NCI-H187 treated with DMSO at 0.1 percent for 48 hours (cell line): ENCODE measurements at regions not wholly inside any gene's neighbourhood (a gene's known extent, or its start where the extent isn't known, plus 50 kb on each side); places are given as distances from the start of the nearest gene placed in this dataset.

Experiments
- DNase-seq: peaks from one replicate; lab custom pipeline; 2025; lab: John Stamatoyannopoulos, UW

DNA sequence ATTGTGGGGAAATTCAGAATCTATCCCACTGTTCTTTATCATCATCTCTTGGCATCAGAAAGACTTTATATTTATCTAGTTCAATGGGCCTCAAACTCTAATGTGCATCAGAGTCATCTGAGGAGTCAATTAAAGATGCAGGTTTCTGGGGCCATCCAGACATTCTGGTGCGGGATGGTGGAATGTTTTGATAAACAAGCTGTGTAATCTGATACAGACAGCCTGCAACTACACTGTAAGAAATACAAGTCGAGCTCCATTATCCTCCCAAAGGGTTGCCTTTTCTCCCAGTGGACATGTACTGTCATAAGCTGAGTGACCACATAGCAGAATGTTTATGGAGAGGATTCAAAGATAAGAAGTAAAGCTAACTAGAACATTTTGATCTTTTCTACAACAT, 515.3 kb upstream of the DCC start:
- DNase-seq, result no peak

DNA sequence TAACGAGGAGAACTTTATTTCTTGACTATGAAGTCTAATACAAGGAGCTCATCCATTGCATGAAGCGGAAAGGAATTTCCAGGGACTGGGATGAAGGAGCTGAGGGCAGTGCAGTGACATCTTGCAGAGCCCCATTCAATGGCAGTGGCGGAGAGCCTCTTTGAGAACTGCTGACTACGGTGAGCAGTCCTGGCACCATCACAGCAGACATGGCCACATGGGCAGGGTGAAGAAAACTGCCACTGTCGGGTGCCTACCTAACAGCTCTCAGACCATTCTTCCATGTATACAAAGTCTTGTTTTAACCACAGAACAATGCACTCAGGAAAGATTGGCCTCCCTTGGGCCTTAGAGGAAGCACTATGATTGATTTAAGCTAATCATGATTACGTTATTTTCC, 506.1 kb upstream of the DCC start:
- DNase-seq, result no peak

DNA sequence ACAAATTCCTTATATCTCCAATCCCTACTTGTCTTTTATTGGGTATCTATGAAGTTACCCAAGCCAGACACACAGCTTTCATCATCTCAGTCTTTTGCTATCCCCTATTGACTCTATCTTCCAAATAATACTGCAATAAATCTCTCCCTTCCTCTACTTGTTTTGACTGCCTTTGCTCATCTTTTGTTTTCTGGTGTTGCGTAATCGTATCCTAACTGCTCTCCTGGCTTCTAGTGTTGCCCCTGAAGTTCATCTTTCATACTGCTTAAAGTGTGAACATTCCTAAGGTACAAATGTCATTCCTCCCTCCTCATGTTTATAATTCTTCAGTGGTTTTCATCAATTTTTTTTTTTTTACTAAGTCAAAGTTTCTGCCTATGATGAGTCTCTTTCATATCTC, 491.3 kb upstream of the DCC start:
- DNase-seq, result no peak

DNA sequence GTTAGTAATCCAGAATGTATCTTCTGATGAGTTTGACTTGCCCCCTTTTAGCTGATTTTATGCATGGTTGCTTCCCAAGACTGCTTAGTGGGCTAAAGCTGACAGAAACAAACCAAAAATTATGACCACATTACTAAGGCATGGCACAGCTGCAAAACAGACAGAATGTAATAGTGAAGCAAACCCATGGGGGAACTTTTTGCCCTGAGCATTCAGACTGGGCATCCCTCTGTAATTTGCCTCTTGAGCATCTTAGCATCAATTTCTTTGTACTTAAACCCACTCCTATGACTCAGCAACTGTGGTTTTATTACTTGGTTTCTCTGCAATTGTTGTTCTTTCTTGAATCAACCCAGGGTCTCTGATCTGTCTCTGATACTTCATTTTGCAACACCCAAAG, 487.3 kb upstream of the DCC start:
- DNase-seq, result no peak

DNA sequence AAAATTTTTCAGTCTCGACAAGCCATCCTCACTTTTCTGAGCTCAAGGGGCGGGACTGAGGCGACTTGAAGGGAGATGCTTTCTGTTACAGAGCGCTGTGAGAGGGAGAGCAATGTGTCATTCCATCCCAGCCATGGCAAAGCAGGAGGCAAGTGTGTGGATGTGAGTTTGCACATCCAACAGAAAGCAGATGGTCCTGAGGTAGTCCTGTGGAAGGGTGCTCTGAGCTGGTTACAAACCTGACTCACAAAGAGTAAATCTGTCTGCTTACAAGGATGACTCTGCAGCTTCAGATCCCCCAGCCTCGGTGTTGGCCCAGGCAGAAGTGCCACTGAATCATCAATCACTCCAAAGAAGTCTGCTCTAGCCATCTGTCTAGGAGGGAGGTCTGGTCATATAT, 482.0 kb upstream of the DCC start:
- no peak for DNase-seq

DNA sequence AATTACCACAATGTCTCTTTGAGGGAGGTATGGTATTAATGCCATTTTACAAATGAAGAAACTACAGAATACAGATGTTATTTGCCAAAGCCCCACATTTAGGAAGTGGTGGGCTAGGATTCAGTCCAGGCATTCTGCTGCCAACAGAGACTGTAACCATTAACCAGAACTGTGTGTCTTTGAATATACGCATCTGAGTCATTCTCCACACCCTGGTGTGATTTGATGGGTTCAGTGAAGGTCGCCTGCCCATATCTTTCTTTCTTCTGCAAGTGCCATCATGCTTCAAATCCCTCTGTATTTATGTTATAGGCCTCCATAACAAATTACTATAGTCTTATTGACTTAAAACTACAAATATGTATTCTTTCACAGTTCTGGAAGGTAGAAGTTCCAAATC, 479.0 kb upstream of the DCC start:
- DNase-seq, result no peak

DNA sequence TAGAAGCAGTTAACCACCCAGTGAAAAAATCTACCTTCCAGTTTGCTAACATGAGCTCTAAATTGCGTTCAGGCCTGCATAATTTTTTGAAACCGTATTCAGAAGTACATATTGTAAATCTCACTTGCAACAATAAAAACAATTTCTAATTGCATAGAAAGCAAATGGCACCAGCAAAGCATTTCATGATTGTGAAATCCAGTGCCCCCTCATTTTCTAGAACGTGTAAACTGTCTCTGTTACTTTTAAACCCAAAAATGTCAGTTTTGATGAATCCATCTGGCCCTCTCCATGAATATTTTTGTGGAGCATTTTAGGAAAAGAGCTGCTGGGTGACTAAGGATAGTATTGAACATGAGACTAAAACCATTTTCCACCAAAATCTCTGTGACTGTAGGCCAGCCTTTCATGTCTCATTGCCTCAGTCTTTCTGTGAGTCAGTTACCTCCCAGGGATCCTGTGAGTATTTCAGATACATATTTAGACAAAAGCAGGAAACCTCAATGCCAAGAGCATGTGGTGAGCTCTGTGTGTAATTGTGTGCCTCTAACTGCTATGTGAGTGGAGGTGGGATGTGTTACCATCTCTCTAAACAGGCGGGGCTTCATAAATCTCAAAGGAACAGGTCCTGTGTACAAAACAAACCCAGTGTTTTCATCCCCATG, 477.8 kb upstream of the DCC start:
- no peak for DNase-seq

DNA sequence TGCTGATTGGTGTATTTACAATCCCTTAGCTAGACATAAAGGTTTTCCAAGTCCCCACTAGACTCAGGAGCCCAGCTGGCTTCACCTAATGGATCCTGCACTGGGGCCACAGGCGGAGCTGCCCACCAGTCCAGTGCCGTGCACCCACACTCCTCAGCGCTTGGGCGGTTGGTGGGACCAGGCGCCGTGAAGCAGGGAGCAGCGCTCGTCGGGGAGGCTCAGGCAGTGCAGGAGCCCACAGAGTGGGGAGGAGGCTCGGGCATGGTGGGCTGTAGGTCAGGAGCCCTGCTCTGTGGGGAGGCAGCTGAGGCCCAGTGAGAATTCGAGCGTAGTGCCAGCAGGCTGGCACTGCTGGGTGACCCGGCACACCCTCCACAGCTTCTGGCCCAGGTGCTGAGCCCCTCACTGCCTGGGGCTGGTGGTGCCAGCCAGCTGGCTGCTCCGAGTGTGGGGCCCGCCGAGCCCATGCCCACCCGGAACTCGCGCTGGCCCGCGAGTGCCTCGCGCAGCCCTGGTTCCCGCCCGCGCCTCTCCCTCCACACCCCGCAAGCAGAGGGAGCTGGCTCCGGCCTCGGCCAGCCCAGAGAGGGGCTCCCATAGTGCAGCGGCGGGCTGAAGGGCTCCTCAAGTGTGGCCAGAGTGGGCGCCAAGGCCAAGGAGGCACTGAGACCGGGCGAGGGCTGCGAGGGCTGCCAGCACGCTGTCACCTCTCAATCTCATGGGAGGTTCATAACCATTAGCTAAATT, 475.6 kb upstream of the DCC start:
- DNase-seq, result no peak

DNA sequence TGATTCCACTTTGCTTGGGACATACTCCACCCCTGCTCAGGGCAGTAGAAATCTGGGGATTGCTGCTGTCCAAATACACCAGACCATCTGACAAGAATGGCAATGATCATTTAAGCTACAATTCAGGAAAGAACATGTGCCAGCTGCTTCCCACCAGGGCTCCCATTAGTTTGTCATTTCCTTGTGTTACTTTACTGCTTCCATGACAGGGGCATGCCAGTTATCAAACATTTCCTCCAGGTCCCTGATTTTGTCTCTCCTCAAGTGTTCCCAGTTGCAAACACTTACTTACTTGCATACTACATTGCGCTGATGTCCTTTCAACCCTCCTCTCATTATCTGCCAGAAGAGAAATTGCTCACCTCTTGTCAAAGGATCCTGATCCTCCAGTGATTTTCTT, 474.5 kb upstream of the DCC start:
- DNase-seq, result no peak

DNA sequence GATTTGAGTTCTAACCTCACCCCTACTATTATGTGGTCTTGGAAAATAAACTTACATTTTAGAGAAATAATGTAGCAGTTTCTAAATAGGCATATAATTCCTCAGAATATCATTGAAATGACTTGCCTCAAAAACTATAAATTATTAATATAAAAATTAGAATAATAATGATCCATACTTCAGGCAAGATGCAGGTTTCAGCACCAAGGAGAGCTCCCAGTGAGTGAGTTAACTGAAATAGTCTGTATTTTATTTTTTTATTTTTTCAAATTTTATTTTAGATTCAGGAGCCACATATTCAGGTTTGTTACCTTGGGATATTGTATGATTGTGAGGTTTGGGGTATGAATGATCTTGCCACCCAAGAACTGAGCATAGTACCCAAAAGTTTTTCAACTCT, 472.2 kb upstream of the DCC start:
- DNase-seq, result no peak

DNA sequence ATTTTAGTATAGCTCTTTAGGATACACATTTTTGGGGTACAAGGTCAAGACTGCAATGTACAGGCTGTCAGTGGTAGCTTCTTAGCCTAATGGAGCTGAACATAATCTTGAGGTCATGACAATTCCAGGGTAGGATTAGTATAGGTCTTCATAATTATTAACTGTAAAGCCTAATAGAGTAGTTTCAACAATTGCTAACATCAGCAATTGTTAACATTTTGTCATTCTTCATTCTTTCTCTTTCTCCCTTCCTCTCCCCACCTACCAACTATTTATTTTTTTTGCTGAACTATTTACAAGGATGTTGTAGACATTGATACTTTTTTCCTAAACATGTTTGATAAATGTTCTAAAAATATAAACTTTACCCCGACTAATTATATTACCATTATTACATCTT, 461.3 kb upstream of the DCC start:
- DNase-seq, result no peak

DNA sequence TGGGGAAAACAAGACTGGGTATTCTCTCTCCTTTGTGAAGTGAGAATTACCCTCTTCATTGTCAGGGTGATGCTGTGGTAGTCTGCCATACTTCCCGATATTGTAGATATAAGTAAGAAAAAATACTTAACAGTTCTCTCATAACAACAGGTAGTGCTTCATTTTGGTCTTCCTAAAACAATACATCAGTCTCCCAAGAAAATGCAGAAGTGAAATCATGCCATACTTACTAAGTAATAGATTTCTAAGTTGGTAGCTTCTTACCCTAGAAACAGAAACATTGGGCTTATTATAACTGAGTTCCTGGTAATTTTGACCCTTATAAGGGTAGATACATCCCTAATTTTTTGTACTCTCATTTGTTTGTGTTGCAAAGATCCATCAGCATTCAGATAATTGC, 460.7 kb upstream of the DCC start:
- DNase-seq, result no peak

DNA sequence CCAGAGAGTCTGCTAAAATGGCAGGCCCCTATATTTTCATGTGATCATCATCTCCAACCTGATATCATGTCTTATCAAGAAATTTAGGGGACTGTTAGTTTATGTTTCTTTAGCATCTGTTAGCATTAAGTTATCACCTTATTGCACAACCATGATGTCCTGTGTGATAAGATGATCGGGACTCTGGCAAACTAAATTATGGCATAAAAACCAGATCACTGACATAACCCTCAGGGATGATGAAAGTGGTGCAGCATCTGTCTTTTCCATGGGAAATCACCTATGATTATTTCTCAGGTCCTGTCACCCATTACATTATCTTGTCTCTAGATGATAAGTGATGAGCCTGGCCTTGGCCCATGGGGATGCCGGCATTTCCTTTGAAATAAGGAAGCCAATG, 458.6 kb upstream of the DCC start:
- no peak for DNase-seq

DNA sequence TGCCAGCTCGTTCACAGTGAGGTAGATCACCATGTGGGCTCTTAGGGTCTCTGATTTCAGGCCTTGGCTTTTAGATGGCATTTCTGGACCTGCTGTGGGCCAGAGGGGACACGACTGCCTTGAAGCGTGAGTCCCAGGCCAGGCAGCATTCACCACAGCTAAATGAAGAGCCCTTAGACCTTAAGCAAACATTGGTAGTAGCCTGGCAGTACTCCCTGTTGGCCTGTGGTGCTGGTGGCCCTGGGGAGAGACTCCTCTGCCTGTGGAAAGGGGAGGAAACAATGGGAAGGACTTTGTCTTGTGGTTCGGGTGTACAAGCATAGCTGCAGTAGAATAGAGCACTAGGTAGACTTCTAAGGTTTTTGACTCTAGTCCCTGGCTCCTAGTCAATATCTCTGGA, 456.0 kb upstream of the DCC start:
- no peak for DNase-seq

DNA sequence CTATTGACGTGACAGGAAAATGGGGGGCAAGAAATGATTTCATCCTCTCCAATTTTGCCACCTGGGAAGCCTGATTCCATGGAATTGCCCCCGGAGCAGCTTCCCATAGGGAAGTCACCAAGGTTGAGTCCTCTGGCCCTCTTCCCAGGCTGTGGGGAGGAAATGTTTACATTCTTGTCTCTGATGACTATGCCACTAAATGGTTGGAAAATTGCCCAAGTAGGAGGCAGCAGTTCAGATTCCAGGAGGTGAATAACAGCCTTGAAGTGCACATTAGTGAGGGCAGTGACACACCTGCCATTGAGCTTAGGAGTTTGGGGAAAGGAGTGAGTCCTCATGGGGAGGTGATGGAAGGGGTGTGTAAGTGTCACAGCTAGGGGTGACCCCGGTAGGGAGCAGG, 449.2 kb upstream of the DCC start:
- DNase-seq, result peak; percentile 41

DNA sequence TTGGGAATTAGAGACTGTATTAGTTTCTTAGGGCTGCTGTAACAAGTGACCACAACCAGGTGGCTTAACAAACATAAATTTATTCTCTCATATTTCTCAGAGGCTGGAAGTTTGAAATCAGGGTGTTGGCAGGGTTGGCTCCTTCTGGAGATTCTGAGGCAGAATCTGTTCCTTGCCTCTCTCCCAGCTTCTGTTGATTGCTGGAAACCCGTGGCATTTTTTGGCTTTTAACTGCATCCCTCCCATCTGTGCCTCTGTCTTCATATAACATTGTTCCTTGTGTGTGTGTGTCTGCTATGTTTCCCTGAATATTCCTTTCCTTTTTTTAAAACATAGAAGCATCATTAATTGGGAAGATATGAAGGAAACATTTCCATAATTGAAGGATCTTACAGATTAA, 448.1 kb upstream of the DCC start:
- no peak for DNase-seq

DNA sequence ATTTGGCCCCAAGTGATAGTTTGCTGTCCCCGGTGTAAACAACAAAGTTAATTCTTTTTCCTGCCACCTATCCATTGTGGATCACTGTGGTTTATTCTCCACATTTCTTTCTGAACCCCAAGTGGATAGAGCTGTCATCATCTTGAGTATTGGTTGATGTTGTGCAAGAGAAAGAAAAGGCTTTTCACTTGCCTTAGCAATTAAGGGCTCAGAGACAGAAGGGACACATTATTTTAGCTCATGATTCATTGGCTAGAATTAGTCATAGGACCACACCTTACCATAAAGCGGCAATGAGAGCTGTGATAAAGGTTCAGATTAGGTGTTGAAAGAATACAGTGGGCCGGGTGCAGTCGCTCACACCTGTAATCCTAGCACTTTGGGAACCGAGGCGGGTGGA, 442.1 kb upstream of the DCC start:
- no peak for DNase-seq

DNA sequence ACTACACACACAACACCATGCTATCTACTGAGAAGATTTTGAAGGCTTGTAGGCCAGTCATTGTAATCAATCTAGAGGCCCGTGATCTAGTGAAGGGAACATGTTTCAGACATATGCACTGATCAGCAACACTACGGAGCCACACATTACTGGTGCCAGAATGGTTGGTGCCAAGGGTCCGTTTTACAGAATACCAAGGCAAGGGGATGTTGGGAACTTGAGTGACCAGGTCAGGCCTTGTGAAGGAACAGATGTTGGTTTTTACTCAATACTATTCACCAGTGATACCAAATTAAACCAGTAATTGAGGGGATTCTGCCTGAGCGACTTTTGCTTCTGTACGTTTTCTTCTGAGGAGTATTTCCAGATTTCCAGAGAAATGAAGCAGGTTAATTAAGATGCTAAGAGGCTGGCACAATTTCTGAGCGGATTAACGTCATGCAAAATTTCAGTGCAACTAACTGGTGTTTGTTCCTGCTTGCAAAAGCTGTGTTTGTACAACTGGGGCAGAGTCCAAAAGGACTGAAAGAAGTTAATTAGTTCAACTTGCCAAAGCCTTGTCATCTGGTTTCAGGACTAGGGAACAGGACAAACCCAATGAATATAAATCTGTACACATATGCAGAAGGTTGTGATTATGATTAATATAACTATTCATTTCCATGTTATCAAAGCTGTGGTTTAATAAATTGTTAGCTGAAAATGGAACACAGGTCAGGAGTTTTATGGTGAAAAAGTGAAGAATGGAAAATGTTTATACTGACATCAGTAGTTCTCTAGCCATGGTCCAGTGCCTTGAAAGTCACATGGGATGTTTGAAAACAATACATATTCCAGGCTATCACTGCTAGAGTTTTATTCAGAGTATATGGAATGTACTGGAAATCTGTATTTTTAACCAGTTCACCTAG, 432.1 kb upstream of the DCC start:
- no peak for DNase-seq

DNA sequence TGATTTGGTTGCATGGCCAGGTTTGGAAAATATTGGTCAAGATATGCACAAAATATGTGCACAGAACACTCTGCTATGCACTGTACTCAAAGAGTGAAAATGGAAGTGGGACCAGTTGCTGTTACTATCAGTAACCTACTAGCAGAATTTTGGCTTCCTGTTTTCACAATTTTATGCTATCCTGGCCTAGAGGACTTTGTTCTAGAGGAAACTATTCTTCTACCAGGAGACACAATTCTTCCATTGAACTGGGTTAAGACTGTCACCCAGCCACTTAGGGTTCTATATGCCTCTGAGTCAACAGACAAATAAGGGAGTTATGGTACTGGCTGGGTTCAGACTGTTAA, 431.4 kb upstream of the DCC start:
- no peak for DNase-seq

DNA sequence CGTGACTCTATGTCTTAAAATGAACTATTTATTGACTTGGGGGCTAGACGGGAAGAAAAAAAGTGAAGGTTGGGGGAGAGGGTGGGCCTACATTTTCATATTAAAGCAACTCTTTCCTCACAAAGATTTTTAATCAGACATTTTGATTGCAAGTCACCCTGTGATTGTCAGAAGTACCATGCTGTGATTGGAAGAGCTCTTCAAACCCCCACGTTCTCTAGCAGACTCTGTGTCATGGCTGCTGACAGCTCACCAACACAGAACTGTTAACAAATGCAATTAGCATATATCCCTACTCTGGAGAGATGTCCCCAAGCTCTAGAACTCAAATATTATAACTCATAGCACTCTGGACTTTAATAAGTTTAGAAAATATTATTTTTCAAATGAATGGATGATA, 428.4 kb upstream of the DCC start:
- no peak for DNase-seq

DNA sequence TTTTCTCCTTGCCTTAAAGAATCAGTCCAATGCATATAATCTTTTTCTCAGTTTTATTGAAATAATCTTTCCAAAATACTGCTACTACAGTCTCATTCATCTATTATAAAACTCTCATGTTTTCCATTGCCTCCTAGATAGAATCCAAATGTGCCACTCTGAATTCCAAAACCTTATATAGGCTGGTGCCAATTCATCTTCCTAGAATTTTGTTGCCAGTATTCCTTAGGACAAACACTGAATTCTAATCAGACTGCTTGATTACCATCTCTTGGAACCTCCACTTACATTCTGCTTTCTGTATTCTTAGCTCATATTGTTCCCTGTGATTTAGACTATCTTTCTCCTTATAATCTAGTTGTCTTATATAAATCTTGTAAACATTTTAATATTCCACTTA, 427.6 kb upstream of the DCC start:
- DNase-seq, result no peak

DNA sequence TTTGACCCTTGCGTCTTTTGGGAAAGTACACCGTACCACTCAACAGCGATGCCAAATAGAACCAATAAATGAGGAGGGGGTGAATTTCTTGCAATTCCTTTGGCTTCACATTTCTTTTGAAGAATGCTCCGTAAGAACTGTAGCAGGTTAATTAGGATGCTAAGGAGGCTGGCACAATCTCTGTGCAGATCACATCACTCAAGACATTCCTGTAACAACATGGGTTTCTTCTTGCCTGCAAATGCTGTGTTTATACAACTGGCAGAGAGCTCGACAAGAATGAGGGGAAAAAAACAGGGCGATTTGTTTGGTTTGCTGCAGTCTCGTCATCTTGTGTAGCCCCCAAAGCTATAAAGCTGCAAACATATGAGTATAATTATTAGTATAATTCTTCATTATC, 424.8 kb upstream of the DCC start:
- no peak for DNase-seq

DNA sequence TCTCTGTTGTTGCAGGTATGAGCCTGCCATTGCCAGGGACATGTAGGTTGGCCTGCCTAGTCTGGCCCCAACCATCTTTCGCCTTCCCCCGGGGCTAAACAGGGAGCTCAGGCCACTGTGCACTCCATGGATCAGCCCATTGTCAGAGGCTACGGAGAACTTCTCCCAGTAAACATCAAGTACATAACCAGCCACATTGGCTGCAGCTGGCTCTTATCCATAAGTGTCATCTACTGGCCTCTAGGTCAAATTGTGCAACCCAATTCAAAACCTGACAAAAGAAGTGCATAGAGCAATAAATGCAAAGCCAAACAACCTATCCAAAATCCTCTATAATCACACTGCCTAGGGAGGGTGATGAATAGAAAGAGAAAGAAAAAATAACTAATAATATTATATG, 418.1 kb upstream of the DCC start:
- DNase-seq, result no peak
